Dedifferentiated amniotic fluid mesenchymal stem cell (primary cell): ENCODE measurements at regions not wholly inside any gene's neighbourhood (a gene's known extent, or its start where the extent isn't known, plus 50 kb on each side); places are given as distances from the start of the nearest gene placed in this dataset.
A peak's percentile ranks its signal among the peaks of the same experiment; 100 is the strongest.

Experiments used
- DNase-seq: peaks from one replicate; pipeline ENCODE4 v3.0.0-alpha.2; 2016; ENCODE audit errors: extremely low spot score

DNA sequence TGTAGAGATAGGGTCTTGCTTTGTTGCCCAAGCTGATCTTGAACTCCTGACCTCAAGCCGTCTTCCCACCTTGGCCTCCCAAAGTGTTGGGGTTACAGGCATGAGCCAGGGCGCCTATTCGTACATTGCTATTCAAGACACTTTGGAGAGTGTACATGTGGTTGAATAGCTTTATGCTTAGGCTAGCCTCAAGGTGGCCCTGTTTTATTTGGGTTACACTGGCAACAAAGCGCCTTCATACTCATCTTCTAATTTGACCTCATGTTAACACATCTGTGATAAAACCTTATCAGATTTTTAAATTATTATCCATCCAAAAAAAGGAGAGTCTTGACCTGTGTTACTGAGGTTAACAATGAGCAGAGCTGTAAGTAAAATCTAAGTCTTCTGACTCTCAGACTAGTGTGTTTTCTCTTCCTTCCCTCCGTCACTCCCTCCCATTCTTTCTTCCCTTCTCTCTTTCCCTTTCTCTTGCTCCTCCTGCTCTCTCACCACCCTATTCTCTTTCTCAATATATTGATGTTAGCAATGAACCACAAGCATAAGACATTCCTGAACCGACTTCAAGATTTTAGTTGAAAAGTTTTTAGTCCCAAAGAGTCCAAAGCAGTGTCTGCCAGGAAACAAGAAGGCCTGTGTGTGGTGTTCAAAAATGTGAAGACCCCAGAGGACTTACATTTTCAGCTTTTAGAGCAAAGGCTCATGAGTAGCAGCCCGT, 603.7 kb upstream of the CFAP20DC start:
- DNase-seq = no peak

DNA sequence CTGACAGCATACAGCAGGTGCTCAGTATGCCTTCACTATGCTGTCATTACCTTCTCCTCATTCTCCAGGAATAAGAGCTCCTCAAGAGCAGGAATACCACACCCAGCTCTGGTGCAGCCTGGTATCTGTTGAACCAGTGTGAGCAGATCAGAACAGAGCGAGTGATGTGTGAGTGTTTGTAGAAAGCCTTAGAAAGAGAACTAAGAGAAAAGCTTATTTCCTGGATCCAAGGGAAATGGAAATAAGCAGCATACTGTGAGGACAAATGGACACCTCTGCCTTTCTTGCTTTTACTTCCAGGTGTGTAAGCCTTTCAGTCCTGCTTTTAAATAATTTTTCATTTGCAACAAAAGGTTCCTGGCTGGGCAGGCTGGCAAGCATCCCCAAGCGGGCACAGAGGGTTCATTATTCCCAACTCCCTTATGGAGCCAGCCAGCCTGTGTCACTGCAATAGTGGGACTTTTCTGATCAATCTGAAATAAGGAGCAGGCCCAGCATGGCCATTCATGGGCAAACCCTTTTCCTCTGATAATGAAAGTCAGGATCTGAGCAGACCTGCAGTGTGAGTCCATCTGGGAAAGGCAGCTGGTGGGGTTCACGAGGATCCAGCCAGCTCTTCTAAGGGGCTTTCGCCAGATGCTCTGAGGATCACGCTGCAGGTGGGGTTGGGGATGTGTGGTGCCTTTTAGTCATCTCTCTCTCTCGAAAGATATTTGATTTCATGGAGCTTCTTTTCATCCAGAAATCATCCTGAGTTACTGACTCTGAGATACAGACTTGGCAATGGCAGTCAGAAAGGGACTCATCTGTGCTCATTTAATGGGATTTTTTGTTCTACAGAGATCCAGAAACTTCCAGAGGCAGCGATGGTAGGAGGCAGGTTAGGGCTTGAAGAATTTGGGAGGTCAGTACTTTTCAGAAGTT, 594.9 kb upstream of the CFAP20DC start:
- no peak for DNase-seq

GRCh38 chr3:59641169-59641899, 591.5 kb upstream of the CFAP20DC start:
- no peak for DNase-seq

DNA sequence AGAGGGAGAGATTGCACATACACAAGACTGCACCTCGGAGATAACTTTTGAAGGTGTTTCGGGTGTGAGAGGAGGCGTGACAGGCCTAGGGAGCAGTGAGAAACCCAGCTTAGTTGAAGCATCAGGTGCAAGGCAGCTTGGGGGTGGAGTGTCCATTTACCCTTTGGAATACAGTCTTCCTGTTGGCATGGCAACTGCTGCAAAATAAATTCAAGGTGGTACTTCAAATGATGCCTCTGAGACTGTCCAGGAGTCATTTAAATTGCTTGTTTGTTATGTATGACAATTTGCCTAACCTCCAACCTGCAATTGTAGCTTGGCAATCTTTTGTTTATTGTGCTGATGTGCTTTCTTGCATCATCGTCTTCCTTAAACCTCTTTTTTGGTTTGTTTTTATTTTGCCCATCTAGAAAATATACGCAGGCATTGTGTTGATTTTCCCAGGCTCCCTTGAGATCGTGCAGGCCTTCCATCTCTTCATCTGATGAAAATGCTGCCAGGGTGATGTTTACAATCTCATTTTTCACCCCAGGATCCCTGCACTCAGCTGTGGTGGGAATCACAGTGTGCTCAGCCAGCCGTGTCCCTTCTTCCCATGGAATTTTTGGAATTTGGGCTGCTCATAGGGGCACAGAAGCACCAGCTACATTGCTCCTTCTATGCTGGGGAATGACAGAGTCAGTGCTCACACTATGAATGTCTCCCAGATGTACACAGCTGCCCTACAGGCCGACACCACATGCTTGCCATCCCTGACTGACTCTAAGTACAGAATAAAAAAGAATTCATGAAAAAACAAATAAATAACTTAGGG, 583.1 kb upstream of the CFAP20DC start:
- peak; percentile 79 for DNase-seq

DNA sequence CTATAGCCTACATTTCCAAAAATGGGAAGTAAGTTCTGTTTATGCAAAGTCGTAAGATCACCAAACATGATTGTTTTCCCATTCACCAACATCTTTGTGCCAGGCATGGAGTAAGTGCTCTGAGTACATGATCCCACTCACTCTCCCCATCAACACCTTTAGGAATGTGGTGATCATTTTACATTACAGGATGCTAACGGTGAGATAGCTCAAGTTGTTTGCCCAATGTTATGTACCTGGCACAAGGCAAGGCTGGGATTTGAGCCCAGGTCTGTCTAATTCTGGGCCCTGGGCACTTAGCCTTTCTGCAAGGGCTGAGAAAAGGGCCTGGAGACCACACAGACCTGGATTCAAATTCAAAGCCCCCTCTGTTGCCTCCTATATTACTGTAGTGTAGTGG, 581.7 kb upstream of the CFAP20DC start:
- DNase-seq = no peak

DNA sequence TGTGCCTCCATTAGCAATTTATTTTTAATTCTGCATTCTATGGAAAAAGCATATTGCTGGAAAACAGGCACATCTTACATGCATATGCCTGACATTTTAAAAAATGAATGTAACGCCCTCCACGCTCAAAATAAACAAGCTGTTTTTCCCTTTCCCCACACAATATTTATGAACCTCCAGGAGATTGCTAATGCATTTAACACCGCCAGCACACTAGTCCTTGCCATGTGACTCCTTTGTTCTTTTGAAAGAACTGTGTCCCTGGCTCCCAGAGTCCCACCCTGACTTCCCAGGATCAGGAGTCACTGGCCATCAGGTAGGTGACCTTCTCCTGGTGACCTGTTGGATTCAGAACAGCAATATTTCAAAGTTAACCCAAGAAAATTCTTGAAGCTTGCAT, 571.2 kb upstream of the CFAP20DC start:
- no peak for DNase-seq

GRCh38 chr3:59620325-59620724, 570.5 kb upstream of the CFAP20DC start:
- no peak for DNase-seq

DNA sequence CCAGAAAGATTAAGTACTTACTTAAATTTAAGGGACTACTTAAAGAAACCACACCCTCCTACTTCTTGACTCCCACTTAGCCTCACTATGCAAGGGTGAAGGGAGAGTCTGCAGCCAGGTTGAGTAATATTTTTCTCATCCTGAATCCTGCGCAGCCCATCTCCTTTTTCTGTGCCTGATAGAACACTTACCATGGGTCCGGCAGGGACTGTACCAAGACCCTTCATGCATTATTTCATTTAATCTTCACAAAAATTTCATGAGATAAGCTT, 562.6 kb upstream of the CFAP20DC start:
- DNase-seq = no peak

DNA sequence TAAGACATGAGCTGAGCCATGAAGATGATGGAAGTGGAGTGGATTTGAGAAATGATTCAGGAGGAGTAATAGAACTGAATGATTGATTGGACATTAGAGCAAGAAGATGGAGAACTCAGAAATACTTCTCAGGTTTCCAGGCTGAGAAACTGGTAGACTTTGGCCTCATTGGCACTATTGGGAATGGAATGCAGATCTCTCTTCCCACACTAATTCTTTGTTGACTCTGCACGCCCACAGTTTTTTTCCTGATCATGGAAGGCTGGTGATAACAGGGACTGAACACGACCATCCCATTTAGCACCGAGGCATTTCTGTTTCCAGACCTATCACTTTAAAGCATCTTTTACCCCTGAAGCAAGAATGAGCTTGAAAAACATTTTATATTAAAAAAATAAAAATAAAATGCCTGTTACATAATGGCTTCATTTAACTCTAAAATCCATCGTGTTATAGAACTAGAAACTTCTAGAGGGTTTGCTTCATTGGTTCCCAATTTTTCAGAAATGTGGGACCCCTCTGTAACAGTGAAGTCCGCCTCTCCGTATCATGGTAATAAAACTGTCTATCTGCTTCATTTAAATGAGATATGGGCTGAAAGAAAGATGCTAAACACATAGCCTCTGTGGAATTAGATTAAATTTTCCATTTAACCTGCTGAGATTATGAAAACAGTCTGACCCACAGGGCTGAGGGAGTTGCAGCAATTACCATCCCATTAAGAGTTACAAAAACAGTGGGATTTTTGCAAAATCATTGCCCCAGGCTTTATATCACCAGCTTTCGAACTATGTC, 562.0 kb upstream of the CFAP20DC start:
- no peak for DNase-seq

DNA sequence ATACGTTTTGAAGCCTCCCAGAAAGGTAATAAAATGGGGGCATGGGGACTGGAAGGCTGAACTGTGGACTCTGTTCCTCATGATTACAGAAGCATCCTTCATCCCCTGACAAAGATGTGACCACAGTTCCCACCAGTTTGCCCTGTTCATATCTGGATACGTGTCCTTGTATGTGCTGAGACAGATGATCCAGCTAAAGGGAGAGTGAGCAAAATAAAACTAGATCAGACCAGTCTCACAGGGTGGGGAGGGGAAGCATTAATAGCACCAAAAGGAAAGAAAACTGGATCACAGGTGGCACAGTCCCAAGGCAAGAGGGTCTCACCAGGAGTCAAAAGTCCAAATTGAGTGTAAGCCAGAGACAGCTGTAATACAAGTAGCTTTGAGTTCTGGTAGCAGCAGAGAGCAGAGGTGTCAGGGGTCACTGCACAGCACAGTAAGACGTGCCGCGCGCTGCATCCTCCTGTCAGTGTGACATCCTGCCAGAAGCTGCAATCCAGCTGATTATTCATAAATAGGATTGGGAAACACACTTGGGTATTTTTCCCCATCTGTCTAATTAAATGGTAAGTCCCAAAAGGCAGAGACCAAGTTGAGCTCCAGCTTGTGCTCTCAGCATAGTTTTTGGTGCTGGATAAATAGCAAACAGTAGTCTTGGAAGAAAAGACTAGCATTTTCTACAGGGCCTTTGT, 560.0 kb upstream of the CFAP20DC start:
- DNase-seq = no peak

GRCh38 chr3:59608356-59608755, 558.5 kb upstream of the CFAP20DC start:
- DNase-seq = no peak

DNA sequence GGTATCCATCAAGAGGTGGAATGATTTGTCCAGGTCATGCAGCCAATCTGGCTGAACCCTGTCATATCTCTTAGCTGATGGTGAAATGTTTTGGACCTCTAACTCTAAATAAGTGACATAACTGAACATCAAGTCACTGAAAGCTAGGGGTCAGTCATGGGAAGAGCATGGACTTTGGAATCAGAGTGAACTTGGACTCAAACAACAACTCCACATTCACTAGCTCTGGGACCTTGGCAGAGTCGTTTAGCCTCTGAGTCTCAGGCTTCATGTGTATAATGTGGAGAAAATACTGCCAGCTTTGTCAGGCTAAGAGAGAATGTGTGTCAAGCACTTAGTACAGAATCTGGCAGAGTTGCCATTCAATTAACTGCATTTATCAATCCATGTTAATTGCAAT, 557.8 kb upstream of the CFAP20DC start:
- no peak for DNase-seq

GRCh38 chr3:59606638-59607266, 556.9 kb upstream of the CFAP20DC start:
- no peak for DNase-seq

GRCh38 chr3:59605944-59606534, 556.2 kb upstream of the CFAP20DC start:
- DNase-seq = no peak

- no peak for DNase-seq
Observed at GRCh38 chr3:59605318-59605717, 555.5 kb upstream of the CFAP20DC start.

DNA sequence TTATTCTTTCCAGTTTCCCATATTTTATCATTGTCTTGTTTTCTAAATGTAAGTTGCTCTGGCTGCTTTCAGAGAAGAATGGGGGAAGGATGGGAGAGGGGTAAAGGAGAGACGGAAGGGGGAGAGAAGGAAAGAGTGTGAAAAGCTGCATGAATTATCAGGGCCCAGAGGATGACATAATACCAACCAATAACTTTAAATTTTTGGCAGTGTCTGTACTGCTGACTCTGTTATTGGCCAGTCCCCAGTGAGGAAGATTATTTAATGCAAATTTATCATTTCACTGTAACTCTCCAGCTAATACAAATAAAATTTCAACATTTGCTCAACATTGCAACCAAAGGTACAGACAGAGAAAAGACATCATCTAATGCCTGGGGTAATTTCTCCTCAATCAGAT, 551.7 kb upstream of the CFAP20DC start:
- DNase-seq = no peak

DNA sequence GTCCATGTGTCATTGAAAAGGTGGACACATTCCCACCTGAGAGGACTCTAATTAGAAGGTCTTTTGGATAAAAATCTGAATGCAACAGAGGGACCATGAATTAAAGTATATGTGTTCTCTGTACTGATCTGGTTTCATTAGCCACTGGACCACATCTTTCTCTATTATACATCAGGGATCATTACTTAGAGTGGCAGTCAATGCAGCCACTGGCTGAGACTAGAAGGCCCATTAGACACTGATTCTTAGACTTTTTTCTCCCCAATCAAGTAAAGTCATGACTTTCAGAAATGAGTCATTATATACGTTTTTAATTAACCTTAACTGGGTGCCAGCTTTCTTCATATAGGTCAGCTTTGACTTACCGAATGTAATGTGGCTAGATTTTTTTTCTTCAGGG, 550.8 kb upstream of the CFAP20DC start:
- DNase-seq = no peak

DNA sequence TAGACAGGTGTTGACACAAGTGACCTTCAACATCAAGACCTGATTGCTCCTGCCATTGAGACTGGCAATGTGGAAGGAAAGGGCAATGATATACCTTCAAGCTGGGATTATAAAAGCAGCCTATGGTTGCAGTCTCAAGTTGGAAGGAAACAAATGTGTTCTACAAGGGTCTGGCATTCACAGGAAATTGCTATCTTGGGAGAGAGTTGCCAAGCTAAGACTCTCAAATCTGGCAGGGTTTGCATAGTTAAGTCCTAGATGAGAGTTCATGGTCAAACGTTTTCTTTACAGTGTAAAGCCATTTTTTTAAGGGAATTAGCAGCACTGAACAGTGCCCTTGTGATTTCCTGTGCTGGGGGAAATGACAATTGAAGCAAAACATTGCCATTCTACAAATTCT, 546.9 kb upstream of the CFAP20DC start:
- no peak for DNase-seq

DNA sequence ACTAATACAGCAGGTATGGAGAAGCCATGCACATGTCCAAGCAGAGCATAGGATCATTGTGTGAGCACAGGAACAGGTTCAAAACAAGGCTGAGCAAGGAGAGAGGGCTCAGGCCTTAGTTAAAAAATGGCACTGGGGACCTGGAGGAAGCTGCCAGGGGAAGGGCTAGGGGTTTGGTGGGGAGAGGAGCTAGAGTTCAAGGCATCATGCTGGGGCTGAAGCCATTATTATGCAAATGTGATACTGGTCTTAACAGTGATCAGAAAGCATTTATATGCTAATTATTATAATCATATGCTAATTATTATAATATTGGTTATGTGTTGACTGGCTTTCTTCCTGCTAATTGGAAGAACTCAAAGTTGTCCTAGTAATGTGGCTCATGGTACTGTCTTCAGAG, 546.0 kb upstream of the CFAP20DC start:
- no peak for DNase-seq

GRCh38 chr3:59593380-59593779, 543.6 kb upstream of the CFAP20DC start:
- no peak for DNase-seq
